ENCODE measurements at regions not wholly inside any gene's neighbourhood (a gene's known extent, or its start where the extent isn't known, plus 50 kb on each side); places are given as distances from the start of the nearest gene placed in this dataset.

- Histone ChIP-seq H3K4me1 (replicated peaks in 1 of 2) (no peaks in the 10 kb centered on the region), H3K4me3 (no peak overlapping the region), H3K27me3 (no peaks in the 10 kb centered on the region), H3K36me3 (replicated peaks in 1 of 2) (no peaks in the 10 kb centered on the region), H3K27ac (no peak overlapping the region), H3K9me3 (replicated peaks in 1 of 3) (no peaks in the 10 kb centered on the region)
- no peak for DNase-seq
- 62 to 88% (median 73%) methylated on average over 1 of the region's 1 CpG for WGBS, 4 donors
- TF ChIP-seq POLR2A (IDR thresholded peaks at IDR 0.05) (no peak), CTCF (IDR thresholded peaks at IDR 0.05) (no peak)
- intact Hi-C loops (cut with DNase I), result no loop called here
Measured at GRCh38 chr10:105914432-105914831, 1250.1 kb downstream of the SORCS1 start.

- Histone ChIP-seq H3K27me3 (no peaks in the 10 kb centered on the region), H3K36me3 (replicated peaks in 1 of 2) (no peaks in the 10 kb centered on the region), H3K4me3 (no peak overlapping the region), H3K27ac (no peak overlapping the region), H3K4me1 (replicated peaks in 1 of 2) (no peaks in the 10 kb centered on the region), H3K9me3 (replicated peaks in 1 of 3) (no peaks in the 10 kb centered on the region)
- 26 to 47% (median 32%) methylated on average over 1 of the region's 1 CpG for WGBS, 4 donors
- no peak for DNase-seq
- intact Hi-C loops (cut with DNase I), result no loop called here
- no peak for TF ChIP-seq CTCF (IDR thresholded peaks at IDR 0.05)
- TF ChIP-seq POLR2A (IDR thresholded peaks at IDR 0.05), result no peak
Measured at GRCh38 chr10:105908701-105909100, 1255.8 kb downstream of the SORCS1 start.

- no peak for TF ChIP-seq CTCF (IDR thresholded peaks at IDR 0.05)
- no peak for TF ChIP-seq POLR2A (IDR thresholded peaks at IDR 0.05)
- H3K27me3 ChIP-seq, result no peaks in the 10 kb centered on the region
- WGBS, 4 donors, result 62 to 91% (median 83%) methylated on average over 2 of the region's 2 CpGs
- intact Hi-C loops (cut with DNase I), result no loop called here
- no peaks in the 10 kb centered on the region for H3K4me1 ChIP-seq (replicated peaks in 1 of 2)
- no peak for DNase-seq
- H3K36me3 ChIP-seq (replicated peaks in 1 of 2), result no peaks in the 10 kb centered on the region
- H3K27ac ChIP-seq, result no peak overlapping the region
- H3K9me3 ChIP-seq (replicated peaks in 1 of 3), result no peaks in the 10 kb centered on the region
- H3K4me3 ChIP-seq, result no peak overlapping the region
Measured at GRCh38 chr10:105885495-105885894, 1244.4 kb downstream of the SORCS3 start.

- no peaks in the 10 kb centered on the region for H3K36me3 ChIP-seq (replicated peaks in 1 of 2)
- no peak for TF ChIP-seq CTCF (IDR thresholded peaks at IDR 0.05)
- TF ChIP-seq POLR2A (IDR thresholded peaks at IDR 0.05), result no peak
- intact Hi-C loops (cut with DNase I), result no loop called here
- H3K27ac ChIP-seq, result no peak overlapping the region
- DNase-seq, result no peak
- H3K9me3 ChIP-seq (replicated peaks in 1 of 3), result no peaks in the 10 kb centered on the region
- 33 to 71% (median 66%) methylated on average over 1 of the region's 1 CpG for WGBS, 4 donors
- no peaks in the 10 kb centered on the region for H3K4me1 ChIP-seq (replicated peaks in 1 of 2)
- no peak overlapping the region for H3K4me3 ChIP-seq
- H3K27me3 ChIP-seq, result no peaks in the 10 kb centered on the region
Measured at GRCh38 chr10:105879401-105879800, 1238.3 kb downstream of the SORCS3 start.

Measured in adrenal gland (tissue), 9 donors.